ENCODE measurements at regions not wholly inside any gene's neighbourhood (a gene's known extent, or its start where the extent isn't known, plus 50 kb on each side); places are given as distances from the start of the nearest gene placed in this dataset.

DNA sequence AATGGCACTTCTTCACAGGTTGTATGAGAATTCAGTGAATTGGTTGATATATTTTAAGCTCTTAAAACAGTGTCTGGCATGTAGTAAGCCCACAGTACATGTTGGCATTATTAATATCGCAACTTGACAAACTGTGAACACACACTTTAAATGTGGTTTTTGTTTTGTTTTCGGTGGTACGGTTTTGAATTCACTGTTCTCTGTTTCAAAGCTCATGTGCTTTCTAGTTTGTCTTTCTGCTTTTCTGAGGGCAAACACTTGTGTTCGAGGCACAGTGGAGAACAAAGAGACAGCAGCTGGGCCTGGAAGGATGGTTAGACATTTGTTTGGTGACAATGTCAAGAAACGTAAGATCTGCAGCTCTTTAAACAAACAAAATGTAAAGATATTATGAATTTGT is 276.5 kb upstream of the MC4R start:
- H2AK5ac ChIP-seq (ENCODE audit: insufficient read length, low read length), result no peak overlapping the region
- no peaks in the 10 kb centered on the region for H3K27me3 ChIP-seq (ENCODE audit: insufficient read depth, low read length)
- H3K9ac ChIP-seq (ENCODE audit: extremely low read depth, insufficient read length, low read length), result no peak overlapping the region
- H3K4me3 Mint-ChIP-seq, result no peak overlapping the region
- 0 out of 7 replicates have a peak overlapping the region, but pooled peaks of 1 of the 3 experiments have one; percentile 27 for H3K27ac Mint-ChIP-seq
- H3K18ac ChIP-seq (ENCODE audit: insufficient read length, low read depth, low read length), result no peak overlapping the region
- no peak overlapping the region for H4K91ac ChIP-seq (ENCODE audit: insufficient read length, low read depth, low read length)
- H3K79me1 ChIP-seq (ENCODE audit: insufficient read depth, low read depth, low read length, poor library complexity, severe bottlenecking), result no peaks in the 10 kb centered on the region
- H3K9me3 ChIP-seq (ENCODE audit: control insufficient read depth, low read depth, low read length), result no peaks in the 10 kb centered on the region
- H3K27me3 Mint-ChIP-seq (ENCODE audit: low read depth), result no peaks in the 10 kb centered on the region
- no peak overlapping the region for H2AFZ ChIP-seq (ENCODE audit: low read length)
- H3K4me1 ChIP-seq (ENCODE audit: insufficient read depth, low read length), result no peaks in the 10 kb centered on the region
- no peak for DNase-seq
- H4K20me1 ChIP-seq (ENCODE audit: control insufficient read depth, insufficient read depth, insufficient read length), result no peaks in the 10 kb centered on the region
- no peak overlapping the region for H3K14ac ChIP-seq (ENCODE audit: insufficient read depth, low read length)
- no peak overlapping the region for H3K4me2 ChIP-seq (ENCODE audit: insufficient read depth, insufficient read length, low read length)
- H3T11ph ChIP-seq (ENCODE audit: low read length), result no peak overlapping the region
- H3K23me2 ChIP-seq (ENCODE audit: insufficient read length, low read depth, low read length, poor library complexity, severe bottlenecking), result no peaks in the 10 kb centered on the region
- TF ChIP-seq, protein P1, sequence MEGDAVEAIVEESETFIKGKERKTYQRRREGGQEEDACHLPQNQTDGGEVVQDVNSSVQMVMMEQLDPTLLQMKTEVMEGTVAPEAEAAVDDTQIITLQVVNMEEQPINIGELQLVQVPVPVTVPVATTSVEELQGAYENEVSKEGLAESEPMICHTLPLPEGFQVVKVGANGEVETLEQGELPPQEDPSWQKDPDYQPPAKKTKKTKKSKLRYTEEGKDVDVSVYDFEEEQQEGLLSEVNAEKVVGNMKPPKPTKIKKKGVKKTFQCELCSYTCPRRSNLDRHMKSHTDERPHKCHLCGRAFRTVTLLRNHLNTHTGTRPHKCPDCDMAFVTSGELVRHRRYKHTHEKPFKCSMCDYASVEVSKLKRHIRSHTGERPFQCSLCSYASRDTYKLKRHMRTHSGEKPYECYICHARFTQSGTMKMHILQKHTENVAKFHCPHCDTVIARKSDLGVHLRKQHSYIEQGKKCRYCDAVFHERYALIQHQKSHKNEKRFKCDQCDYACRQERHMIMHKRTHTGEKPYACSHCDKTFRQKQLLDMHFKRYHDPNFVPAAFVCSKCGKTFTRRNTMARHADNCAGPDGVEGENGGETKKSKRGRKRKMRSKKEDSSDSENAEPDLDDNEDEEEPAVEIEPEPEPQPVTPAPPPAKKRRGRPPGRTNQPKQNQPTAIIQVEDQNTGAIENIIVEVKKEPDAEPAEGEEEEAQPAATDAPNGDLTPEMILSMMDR (conservative IDR thresholded peaks at IDR 0.05), result no peak
- H4K5ac ChIP-seq (ENCODE audit: insufficient read length, low read depth, low read length), result no peak overlapping the region
- H2BK120ac ChIP-seq (ENCODE audit: low read depth, low read length, poor library complexity, severe bottlenecking), result no peak overlapping the region
- no peak overlapping the region for H4K8ac ChIP-seq (replicated peaks; ENCODE audit: insufficient read length, low read depth, low read length)
- no peaks in the 10 kb centered on the region for H3K36me3 Mint-ChIP-seq (ENCODE audit: insufficient read depth in 1 of 3, low read depth in 3 of 3)
- no peaks in the 10 kb centered on the region for H3K79me2 ChIP-seq (ENCODE audit: insufficient read depth, low read length)
- no peak overlapping the region for H3K27ac ChIP-seq (ENCODE audit: insufficient read length, low read depth, low read length)
- H2BK15ac ChIP-seq (ENCODE audit: low read depth, low read length), result no peak overlapping the region
- no peak overlapping the region for H2BK20ac ChIP-seq (ENCODE audit: low read depth, low read length, poor library complexity, severe bottlenecking)
- no peak overlapping the region for H2BK5ac ChIP-seq (ENCODE audit: insufficient read length, low read length)
- no peak overlapping the region for H3K4ac ChIP-seq (ENCODE audit: low read depth, low read length)
- no peak overlapping the region for H2BK12ac ChIP-seq (ENCODE audit: insufficient read length, low read depth, low read length)
- H3K9me3 Mint-ChIP-seq, result no peaks in the 10 kb centered on the region
- no CpG with 5 or more reads among the region's 5 CpGs for WGBS (ENCODE audit: extremely low coverage, insufficient read length, low lambda C conversion rate)
- H3K23ac ChIP-seq (ENCODE audit: insufficient read length, low read depth, low read length), result no peak overlapping the region
- no peak overlapping the region for H3K56ac ChIP-seq (ENCODE audit: insufficient read length, low read depth, low read length)
- no peaks in the 10 kb centered on the region for H3K4me1 Mint-ChIP-seq
